ENCODE measurements at regions not wholly inside any gene's neighbourhood (a gene's known extent, or its start where the extent isn't known, plus 50 kb on each side); places are given as distances from the start of the nearest gene placed in this dataset.

DNA sequence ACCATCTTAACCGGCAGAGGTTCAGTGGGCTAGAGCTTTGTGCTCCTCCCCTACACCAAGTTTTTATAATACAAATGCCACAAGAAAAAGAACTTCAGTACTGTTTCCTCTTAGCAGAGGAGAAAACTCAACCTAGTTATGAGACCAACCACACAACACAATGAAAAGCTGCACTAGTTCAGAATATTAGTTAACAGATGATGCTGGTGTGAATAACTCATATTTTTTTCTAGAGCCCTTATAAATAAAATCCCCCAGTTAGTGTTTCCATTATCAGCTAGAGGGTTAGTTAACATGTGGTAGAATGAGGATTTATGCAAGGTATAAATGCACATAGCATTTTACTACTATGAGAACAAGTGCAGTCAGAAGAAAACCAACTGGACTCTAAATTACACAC is 61.9 kb upstream of the AMN1 start:
- H2BK20ac ChIP-seq (ENCODE audit: low read length): no peak overlapping the region
- H3K9ac ChIP-seq (replicated peaks in 1 of 4; ENCODE audit: extremely low read depth in 1 of 4, low read depth in 3 of 4, low read length in 3 of 4): no peak overlapping the region
- no peak overlapping the region for H2BK5ac ChIP-seq (ENCODE audit: low read depth, low read length)
- no peak overlapping the region for H3K27ac ChIP-seq (ENCODE audit: low read depth, low read length)
- no peak overlapping the region for H3K4me3 ChIP-seq (ENCODE audit: extremely low read depth in 1 of 4, insufficient read depth in 2 of 4, low read depth in 3 of 4, low read length in 4 of 4)
- no peak overlapping the region for H2BK12ac ChIP-seq (ENCODE audit: low read depth, low read length)
- no peak for DNase-seq (ENCODE audit: low read depth in 1 of 2, low spot score in 2 of 2)
- H4K5ac ChIP-seq (ENCODE audit: insufficient read length, low read depth, low read length): no peak overlapping the region
- H3K56ac ChIP-seq (replicated peaks; ENCODE audit: insufficient read length, low read depth, low read length): no peak overlapping the region
- H3K18ac ChIP-seq (ENCODE audit: extremely low read depth, low read length): no peak overlapping the region
- H4K8ac ChIP-seq (ENCODE audit: extremely low read depth, insufficient read depth, low read length): no peak overlapping the region
- H3K4me2 ChIP-seq (ENCODE audit: insufficient read depth in 1 of 2, low read depth in 2 of 2, low read length in 2 of 2): no peak overlapping the region
- no peaks in the 10 kb centered on the region for H3K79me2 ChIP-seq (ENCODE audit: control insufficient read depth in 1 of 2, insufficient read depth in 2 of 2, low read length in 2 of 2)
- no peaks in the 10 kb centered on the region for H3K4me1 ChIP-seq (replicated peaks in 1 of 4; ENCODE audit: control insufficient read depth in 3 of 4, insufficient read depth in 4 of 4, low read length in 3 of 4)
- H3K36me3 ChIP-seq (ENCODE audit: control insufficient read depth in 2 of 4, insufficient read depth in 4 of 4, low read length in 3 of 4): no peaks in the 10 kb centered on the region
- no peaks in the 10 kb centered on the region for H4K20me1 ChIP-seq (replicated peaks in 1 of 2; ENCODE audit: control insufficient read depth in 1 of 2, insufficient read depth in 2 of 2, low read length in 2 of 2)
- POLR2A ChIA-PET (ENCODE audit: partially characterized antibody): no interaction called here
- no peak overlapping the region for H3K23ac ChIP-seq (ENCODE audit: insufficient read length)
- no peak for FAIRE-seq
- no peaks in the 10 kb centered on the region for H3K9me3 ChIP-seq (ENCODE audit: insufficient read depth in 2 of 2, low read depth in 1 of 2, low read length in 1 of 2)
- H3K79me1 ChIP-seq (ENCODE audit: low read depth, low read length): no peaks in the 10 kb centered on the region
- H2AFZ ChIP-seq (ENCODE audit: low read length): no peak overlapping the region
- no peaks in the 10 kb centered on the region for H3K23me2 ChIP-seq (ENCODE audit: low read depth, low read length)
- CTCF ChIA-PET (ENCODE audit: partially characterized antibody): interaction anchor here (0.6 to 1.2 kb wide), 3 partner anchors 10 to 272 kb away, joined by 3 to 4 read pairs (median 3); no protein-coding TSS in a partner anchor
- H3K27me3 ChIP-seq (replicated peaks in 1 of 4; ENCODE audit: control insufficient read depth in 3 of 4, extremely low read depth in 1 of 4, insufficient read depth in 3 of 4, low read length in 3 of 4): no peaks in the 10 kb centered on the region
- H2BK120ac ChIP-seq (replicated peaks; ENCODE audit: low read depth, low read length): no peak overlapping the region
- TF ChIP-seq SP1 (IDR thresholded peaks at IDR 0.05; ENCODE audit: low read depth, low read length): no peak
- no peak for TF ChIP-seq CTBP2 (IDR thresholded peaks at IDR 0.05; ENCODE audit: borderline replicate concordance, insufficient read depth, insufficient read length, low read length)
- no peak for TF ChIP-seq POLR2AphosphoS5 (IDR thresholded peaks at IDR 0.05; ENCODE audit: low read depth, low read length)
- H2BK15ac ChIP-seq (ENCODE audit: low read length): no peak overlapping the region
- WGBS, 2 experiments (ENCODE audit: extremely low coverage in 1 of 2, insufficient coverage in 1 of 2, insufficient read length in 1 of 2, insufficient replicate concordance in 2 of 2, low coverage in 1 of 2, low lambda C conversion rate in 2 of 2, missing lambda C conversion rate in 1 of 2): 0% methylated on average over 1 of the region's 1 CpG; no CpG with 5 or more reads in 1 of the 2 experiments
- H2AK5ac ChIP-seq (ENCODE audit: low read depth, low read length): no peak overlapping the region
- H4K91ac ChIP-seq (replicated peaks; ENCODE audit: insufficient read length, low read length): no peak overlapping the region
- no peak overlapping the region for H3K14ac ChIP-seq (ENCODE audit: insufficient read length)
- H3K4ac ChIP-seq (replicated peaks; ENCODE audit: insufficient read length, low read depth, low read length): no peak overlapping the region

Measured in H1 (cell line).